ENCODE measurements at regions not wholly inside any gene's neighbourhood (a gene's known extent, or its start where the extent isn't known, plus 50 kb on each side); places are given as distances from the start of the nearest gene placed in this dataset.

DNA sequence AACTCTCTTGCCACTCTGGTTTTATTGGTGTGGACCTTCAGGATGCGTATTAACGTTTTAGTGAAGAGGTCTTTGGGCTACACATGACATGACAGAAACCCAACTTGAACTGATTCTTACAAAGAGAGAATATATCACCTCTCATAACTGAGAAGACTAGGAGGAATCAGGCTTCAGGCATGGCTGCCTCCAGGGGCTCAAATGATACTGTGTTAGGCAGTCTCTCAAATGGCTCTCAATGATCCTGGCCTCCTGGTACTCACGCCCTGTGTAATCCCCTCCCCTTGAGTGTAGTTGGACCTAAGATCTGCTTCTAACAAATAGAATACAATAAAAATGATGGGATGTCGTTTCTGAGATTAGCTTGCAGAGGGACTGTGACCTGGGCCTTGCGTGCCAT is 58.5 kb upstream of the SYPL1 start:
- H3K27me3 ChIP-seq = no peaks in the 10 kb centered on the region
- intact Hi-C loops (cut with DNase I) = no loop called here
- H3K9me3 ChIP-seq = no peaks in the 10 kb centered on the region
- no peak overlapping the region for H3K27ac ChIP-seq
- DNase-seq (ENCODE audit: low spot score in 2 of 2) = no peak
- TF ChIP-seq, protein P1, sequence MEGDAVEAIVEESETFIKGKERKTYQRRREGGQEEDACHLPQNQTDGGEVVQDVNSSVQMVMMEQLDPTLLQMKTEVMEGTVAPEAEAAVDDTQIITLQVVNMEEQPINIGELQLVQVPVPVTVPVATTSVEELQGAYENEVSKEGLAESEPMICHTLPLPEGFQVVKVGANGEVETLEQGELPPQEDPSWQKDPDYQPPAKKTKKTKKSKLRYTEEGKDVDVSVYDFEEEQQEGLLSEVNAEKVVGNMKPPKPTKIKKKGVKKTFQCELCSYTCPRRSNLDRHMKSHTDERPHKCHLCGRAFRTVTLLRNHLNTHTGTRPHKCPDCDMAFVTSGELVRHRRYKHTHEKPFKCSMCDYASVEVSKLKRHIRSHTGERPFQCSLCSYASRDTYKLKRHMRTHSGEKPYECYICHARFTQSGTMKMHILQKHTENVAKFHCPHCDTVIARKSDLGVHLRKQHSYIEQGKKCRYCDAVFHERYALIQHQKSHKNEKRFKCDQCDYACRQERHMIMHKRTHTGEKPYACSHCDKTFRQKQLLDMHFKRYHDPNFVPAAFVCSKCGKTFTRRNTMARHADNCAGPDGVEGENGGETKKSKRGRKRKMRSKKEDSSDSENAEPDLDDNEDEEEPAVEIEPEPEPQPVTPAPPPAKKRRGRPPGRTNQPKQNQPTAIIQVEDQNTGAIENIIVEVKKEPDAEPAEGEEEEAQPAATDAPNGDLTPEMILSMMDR (IDR thresholded peaks at IDR 0.05) = no peak
- H3K4me3 ChIP-seq = no peak overlapping the region
- peaks cover 0 to 4% of the 10 kb centered on the region in 2 donors for H3K4me1 ChIP-seq
- no peaks in the 10 kb centered on the region for H3K36me3 ChIP-seq

DNA sequence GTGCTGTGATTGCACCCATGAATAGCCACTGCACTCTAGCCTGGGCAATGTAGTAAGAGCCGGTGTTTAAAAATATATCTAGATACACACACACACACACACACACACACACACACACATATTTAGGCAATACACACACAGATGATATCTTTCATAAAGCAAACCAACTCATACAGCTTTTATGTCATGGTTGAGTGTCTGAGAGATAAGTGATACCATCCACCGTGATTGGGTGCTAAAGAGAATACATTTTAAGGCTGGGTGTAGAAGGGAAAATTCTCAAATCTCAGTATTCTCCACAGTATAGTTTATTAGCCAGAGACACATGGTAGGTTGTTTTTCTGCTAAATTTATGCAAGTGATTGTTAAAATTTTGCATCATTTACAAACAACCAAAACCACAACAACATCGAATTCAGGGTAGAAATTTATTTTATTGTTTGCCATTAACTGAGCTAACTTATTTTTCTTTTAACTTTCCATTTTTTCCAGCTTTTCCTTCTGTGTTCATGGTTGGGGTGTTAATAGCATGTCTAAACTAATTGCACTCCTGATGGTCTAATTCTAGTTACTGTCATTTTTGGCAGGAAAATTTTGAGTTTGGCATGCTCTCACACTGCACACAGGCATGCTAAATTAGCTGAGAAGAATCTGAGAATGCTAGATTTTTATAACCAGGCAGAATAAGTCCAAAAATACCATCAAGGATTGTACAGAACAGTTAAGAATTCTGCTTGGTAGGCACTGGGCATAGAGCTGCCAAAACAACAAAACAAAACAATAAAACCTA is 57.9 kb upstream of the SYPL1 start:
- no peak overlapping the region for H3K4me3 ChIP-seq
- DNase-seq (ENCODE audit: low spot score in 2 of 2) = no peak
- TF ChIP-seq, protein P1 (IDR thresholded peaks at IDR 0.05) = no peak
- H3K36me3 ChIP-seq = no peaks in the 10 kb centered on the region
- H3K9me3 ChIP-seq = no peaks in the 10 kb centered on the region
- intact Hi-C loops (cut with DNase I) = no loop called here
- no peaks in the 10 kb centered on the region for H3K27me3 ChIP-seq
- peaks cover 0 to 6% of the 10 kb centered on the region in 2 donors for H3K4me1 ChIP-seq
- no peak overlapping the region for H3K27ac ChIP-seq

DNA sequence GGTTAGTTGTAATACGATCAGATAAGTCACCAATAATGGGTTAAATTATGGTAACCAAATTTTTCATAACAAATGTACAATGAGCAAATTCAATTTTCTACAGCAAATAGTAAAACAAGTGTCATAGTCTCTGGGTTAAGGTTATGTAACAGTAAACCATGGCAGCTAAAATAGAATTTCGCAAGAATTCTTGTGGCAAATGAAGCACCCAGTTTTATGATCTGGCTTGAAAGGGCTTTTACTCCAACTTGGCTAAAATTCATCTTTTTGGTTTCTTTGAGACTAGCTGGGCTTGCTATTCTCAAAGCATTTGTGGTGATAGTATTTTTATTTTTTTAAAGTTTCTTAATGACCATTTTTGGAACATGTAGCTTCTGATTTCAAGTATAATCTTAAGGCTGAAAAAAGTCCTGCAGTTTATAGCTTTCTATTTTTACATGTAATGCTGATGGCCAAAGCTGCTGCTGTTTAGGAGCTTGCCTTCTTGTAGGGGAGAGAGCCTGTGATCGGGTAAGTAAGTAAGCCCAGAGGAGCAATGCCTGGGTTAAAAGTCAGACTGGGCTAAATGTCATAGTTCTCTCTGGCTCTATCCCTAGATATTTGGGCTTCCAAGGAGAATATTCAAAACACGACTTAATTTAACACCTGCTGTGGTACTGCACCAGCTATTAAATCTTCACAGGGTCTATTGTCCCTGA is 55.5 kb upstream of the SYPL1 start:
- H3K9me3 ChIP-seq = peaks cover 5 to 11% of the 10 kb centered on the region in 2 donors
- H3K4me1 ChIP-seq = peaks cover 0 to 6% of the 10 kb centered on the region in 2 donors
- H3K4me3 ChIP-seq = no peak overlapping the region
- no peaks in the 10 kb centered on the region for H3K36me3 ChIP-seq
- intact Hi-C loops (cut with DNase I) = loop anchor here (2.0 kb wide), 1 partner anchor 55 kb away; the partner anchor contains the start of gene SYPL1
- TF ChIP-seq, protein P1 (IDR thresholded peaks at IDR 0.05) = no peak
- no peaks in the 10 kb centered on the region for H3K27me3 ChIP-seq
- H3K27ac ChIP-seq = peak overlapping the region; percentile 8 to 25
- DNase-seq (ENCODE audit: low spot score in 2 of 2) = no peak

DNA sequence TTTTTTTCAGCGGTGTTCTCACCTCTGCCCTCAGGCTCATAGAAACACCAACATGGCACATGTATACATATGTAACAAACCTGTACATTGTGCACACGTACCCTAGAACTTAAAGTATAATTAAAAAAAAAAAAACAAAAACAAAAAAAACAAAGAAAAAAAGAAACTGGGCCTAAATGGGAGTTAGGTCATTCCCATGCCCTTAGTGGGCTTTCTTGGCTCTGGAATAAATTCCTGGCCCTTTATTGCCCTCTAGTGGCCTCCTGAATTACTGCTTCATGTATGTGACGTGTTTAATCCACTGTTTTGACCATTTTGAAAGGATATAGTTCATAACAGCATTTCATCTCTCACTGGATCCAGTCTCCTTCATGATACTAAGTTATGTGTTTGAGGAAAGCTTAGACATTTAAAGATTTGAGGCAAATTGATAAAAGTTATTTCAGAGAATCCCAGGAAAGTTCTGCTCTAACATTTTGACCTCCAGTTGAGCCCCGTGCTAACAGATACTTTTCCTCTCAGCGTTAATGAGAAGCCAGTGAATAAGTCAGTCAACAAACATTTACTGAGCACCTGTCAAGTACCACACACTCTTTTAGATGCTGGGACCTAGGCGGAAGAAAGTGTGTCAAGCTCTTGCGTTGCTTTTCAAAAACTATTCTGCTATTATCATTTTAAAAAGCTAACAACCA is 54.7 kb upstream of the SYPL1 start:
- H3K36me3 ChIP-seq = no peaks in the 10 kb centered on the region
- H3K27ac ChIP-seq = peak overlapping the region in 1 of 2 donors; percentile 25
- peak in 1 of 2 donors; percentile 74 for DNase-seq (ENCODE audit: low spot score in 2 of 2)
- H3K4me1 ChIP-seq = peaks cover 0 to 6% of the 10 kb centered on the region in 2 donors
- H3K27me3 ChIP-seq = no peaks in the 10 kb centered on the region
- H3K9me3 ChIP-seq = peaks cover 5 to 13% of the 10 kb centered on the region in 2 donors
- TF ChIP-seq, protein P1 (IDR thresholded peaks at IDR 0.05) = peak; percentile 50 to 77 (median 75)
- intact Hi-C loops (cut with DNase I) = loop anchor here (2.0 kb wide), 1 partner anchor 54 kb away; the partner anchor contains the start of gene SYPL1
- no peak overlapping the region for H3K4me3 ChIP-seq

DNA sequence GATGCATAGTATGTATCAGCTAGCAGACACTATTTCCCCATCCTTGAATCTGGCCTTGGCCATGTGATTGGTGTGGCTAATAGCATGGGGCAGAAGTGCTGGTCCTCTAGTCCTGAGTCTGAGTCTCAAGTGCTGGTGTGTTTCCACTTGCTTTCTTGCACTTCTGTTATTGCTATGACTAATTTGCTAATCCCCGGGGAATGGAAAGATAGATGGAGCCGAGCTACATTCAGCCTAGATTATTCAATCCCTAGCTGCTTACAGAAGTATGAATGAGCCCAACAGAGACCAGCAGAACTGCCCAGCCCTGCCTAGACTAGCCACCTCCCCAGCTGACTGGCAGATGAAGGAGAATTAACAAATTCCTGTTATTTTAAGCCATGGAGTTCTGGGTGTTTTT is 53.2 kb upstream of the SYPL1 start:
- intact Hi-C loops (cut with DNase I) = loop anchor here (2.0 kb wide), 1 partner anchor 119 kb away; the partner anchor contains the start of gene NAMPT
- Histone ChIP-seq H3K9me3 (peaks cover 5 to 13% of the 10 kb centered on the region in 2 donors), H3K36me3 (no peaks in the 10 kb centered on the region), H3K4me1 (peaks cover 0 to 6% of the 10 kb centered on the region in 2 donors), H3K27ac (no peak overlapping the region), H3K4me3 (no peak overlapping the region), H3K27me3 (no peaks in the 10 kb centered on the region)
- TF ChIP-seq, protein P1 (IDR thresholded peaks at IDR 0.05) = no peak
- no peak for DNase-seq (ENCODE audit: low spot score in 2 of 2)

All from ascending aorta (tissue), 2 donors.